ENCODE measurements at regions not wholly inside any gene's neighbourhood (a gene's known extent, or its start where the extent isn't known, plus 50 kb on each side); places are given as distances from the start of the nearest gene placed in this dataset.
"Not testable (repeated sequence)": the region's sequence is repeated elsewhere in the genome, so short reads cannot be mapped to it uniquely, and the experiment has no call there.

DNA sequence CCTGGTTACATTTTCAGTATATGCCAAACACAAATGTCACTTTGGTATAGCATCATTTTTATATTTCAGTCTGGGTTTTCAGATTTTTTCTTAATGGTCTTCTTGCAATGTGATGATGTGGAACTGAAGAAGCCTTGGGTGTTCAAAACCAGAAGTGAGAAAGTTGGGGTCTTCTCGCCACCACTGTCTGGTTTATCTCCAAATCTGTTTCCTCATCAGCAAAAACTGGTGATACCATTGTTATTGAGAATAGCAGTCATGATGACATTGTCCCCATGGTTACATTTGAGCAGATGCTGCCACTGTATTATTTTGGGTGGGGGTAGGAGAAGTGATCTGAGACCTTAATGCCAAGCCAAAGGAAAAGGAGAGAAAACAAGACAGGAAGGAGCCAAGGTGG lies 85.9 kb upstream of the MAP3K1 start:
- Histone ChIP-seq H3K79me2 (ENCODE audit: insufficient read depth, low read length) (no peaks in the 10 kb centered on the region), H2AFZ (ENCODE audit: low read length) (no peak overlapping the region), H4K20me1 (ENCODE audit: insufficient read depth, low read length) (no peaks in the 10 kb centered on the region), H3K4me1 (ENCODE audit: insufficient read depth, low read length) (no peaks in the 10 kb centered on the region), H3K27me3 (ENCODE audit: insufficient read depth, low read length) (peaks cover 2% of the 10 kb centered on the region), H3K9me3 (ENCODE audit: low read depth, low read length) (no peaks in the 10 kb centered on the region), H3K4me3 (ENCODE audit: insufficient read depth, low read length) (no peak overlapping the region), H3K4me2 (ENCODE audit: insufficient read depth, low read length) (no peak overlapping the region), H3K27ac (ENCODE audit: low read depth, low read length) (no peak overlapping the region), H3K36me3 (ENCODE audit: insufficient read depth, low read length) (no peaks in the 10 kb centered on the region)
- no peak for DNase-seq (ENCODE audit: insufficient read length, low spot score, missing footprints)
- TF ChIP-seq, protein P1, sequence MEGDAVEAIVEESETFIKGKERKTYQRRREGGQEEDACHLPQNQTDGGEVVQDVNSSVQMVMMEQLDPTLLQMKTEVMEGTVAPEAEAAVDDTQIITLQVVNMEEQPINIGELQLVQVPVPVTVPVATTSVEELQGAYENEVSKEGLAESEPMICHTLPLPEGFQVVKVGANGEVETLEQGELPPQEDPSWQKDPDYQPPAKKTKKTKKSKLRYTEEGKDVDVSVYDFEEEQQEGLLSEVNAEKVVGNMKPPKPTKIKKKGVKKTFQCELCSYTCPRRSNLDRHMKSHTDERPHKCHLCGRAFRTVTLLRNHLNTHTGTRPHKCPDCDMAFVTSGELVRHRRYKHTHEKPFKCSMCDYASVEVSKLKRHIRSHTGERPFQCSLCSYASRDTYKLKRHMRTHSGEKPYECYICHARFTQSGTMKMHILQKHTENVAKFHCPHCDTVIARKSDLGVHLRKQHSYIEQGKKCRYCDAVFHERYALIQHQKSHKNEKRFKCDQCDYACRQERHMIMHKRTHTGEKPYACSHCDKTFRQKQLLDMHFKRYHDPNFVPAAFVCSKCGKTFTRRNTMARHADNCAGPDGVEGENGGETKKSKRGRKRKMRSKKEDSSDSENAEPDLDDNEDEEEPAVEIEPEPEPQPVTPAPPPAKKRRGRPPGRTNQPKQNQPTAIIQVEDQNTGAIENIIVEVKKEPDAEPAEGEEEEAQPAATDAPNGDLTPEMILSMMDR (IDR thresholded peaks at IDR 0.05; ENCODE audit: extremely low read depth, low read depth, low read length): no peak

DNA sequence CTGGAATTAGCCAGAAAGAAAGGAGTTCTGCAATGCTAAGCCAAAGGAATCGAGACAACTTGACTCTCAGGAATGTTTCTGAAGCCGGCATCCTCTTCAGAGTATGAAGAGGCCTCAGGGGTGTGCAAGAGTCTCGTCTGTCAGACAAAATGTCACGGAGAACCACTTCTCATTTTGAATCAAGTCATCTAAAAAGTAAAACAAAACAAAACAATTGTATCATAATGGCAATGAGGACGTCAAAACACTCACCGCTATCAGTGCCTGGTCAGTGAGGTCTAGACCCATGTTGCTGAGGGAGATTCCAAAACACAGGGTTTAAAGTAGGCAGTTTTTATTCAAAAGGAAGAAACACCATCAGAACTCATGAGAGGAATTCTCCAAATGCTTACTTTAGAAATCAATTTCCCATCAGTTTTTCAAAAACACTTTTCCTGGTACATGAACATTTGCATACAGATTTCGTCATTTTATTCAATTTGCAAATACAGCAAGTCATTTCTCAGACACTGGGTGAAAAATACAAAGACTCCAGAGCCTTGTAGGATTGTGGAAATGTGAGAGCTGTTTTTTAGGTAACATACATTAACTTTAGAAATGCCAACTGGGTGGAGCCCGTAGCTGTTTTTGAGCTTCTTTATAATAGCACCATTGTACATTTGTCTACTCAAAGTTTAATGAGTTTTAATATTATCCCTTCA lies 89.5 kb upstream of the MAP3K1 start:
- no peak overlapping the region for H2AFZ ChIP-seq (ENCODE audit: low read length)
- no peaks in the 10 kb centered on the region for H4K20me1 ChIP-seq (ENCODE audit: insufficient read depth, low read length)
- H3K27me3 ChIP-seq (ENCODE audit: insufficient read depth, low read length): peaks cover 2% of the 10 kb centered on the region
- no peak overlapping the region for H3K27ac ChIP-seq (ENCODE audit: low read depth, low read length)
- DNase-seq (ENCODE audit: insufficient read length, low spot score, missing footprints): no peak
- H3K4me2 ChIP-seq (ENCODE audit: insufficient read depth, low read length): no peak overlapping the region
- no peaks in the 10 kb centered on the region for H3K9me3 ChIP-seq (ENCODE audit: low read depth, low read length)
- H3K4me1 ChIP-seq (ENCODE audit: insufficient read depth, low read length): no peaks in the 10 kb centered on the region
- H3K4me3 ChIP-seq (ENCODE audit: insufficient read depth, low read length): no peak overlapping the region
- H3K36me3 ChIP-seq (ENCODE audit: insufficient read depth, low read length): no peaks in the 10 kb centered on the region
- TF ChIP-seq, protein P1 (IDR thresholded peaks at IDR 0.05; ENCODE audit: extremely low read depth, low read depth, low read length): no peak
- H3K79me2 ChIP-seq (ENCODE audit: insufficient read depth, low read length): no peaks in the 10 kb centered on the region

DNA sequence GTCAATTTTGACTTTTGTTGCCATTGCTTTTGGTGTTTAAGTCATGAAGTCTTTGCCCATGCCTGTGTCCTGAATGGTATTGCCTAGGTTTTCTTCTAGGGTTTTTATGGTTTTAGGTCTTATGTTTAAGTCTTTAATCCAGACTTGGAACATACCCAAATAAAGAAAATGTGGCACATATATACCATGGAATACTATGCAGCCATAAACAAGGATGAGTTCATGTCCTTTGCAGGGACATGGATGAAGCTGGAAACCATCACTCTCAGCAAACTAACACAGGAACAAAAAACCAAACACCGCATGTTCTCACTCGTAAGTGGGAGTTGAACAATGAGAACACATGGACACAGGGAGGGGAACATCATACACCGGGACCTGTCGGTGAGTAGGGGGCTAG lies 90.5 kb upstream of the MAP3K1 start:
- H2AFZ ChIP-seq (ENCODE audit: low read length); H3K4me2 ChIP-seq (ENCODE audit: insufficient read depth, low read length); H3K4me1 ChIP-seq (ENCODE audit: insufficient read depth, low read length); H3K27ac ChIP-seq (ENCODE audit: low read depth, low read length); DNase-seq (ENCODE audit: insufficient read length, low spot score, missing footprints); H3K36me3 ChIP-seq (ENCODE audit: insufficient read depth, low read length); H3K79me2 ChIP-seq (ENCODE audit: insufficient read depth, low read length); H3K4me3 ChIP-seq (ENCODE audit: insufficient read depth, low read length); H4K20me1 ChIP-seq (ENCODE audit: insufficient read depth, low read length); H3K9me3 ChIP-seq (ENCODE audit: low read depth, low read length); H3K27me3 ChIP-seq (ENCODE audit: insufficient read depth, low read length): not testable (repeated sequence)

DNA sequence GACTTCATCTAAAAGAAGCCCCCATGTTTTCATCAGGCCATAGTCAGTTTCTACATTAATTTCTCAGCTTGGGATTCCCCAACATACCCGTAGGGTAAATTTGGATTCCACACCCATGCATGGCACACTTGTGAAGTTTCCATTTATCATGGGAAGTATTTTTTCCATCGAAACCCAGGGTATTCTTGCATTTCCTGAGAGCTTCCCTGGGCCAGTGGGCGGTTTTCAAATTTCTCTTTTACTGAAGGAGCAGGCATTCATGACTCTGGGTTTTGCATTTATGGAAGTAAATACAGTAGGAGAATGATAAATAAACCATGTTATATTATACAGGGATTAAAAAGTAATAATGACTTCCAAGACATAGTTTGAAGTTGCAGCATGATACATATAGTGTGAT lies 93.0 kb upstream of the MAP3K1 start:
- H3K27me3 ChIP-seq (ENCODE audit: insufficient read depth, low read length): peaks cover 2% of the 10 kb centered on the region
- TF ChIP-seq, protein P1 (IDR thresholded peaks at IDR 0.05; ENCODE audit: extremely low read depth, low read depth, low read length): no peak
- no peaks in the 10 kb centered on the region for H4K20me1 ChIP-seq (ENCODE audit: insufficient read depth, low read length)
- H3K4me1 ChIP-seq (ENCODE audit: insufficient read depth, low read length): no peaks in the 10 kb centered on the region
- no peak overlapping the region for H2AFZ ChIP-seq (ENCODE audit: low read length)
- H3K4me2 ChIP-seq (ENCODE audit: insufficient read depth, low read length): no peak overlapping the region
- no peaks in the 10 kb centered on the region for H3K79me2 ChIP-seq (ENCODE audit: insufficient read depth, low read length)
- DNase-seq (ENCODE audit: insufficient read length, low spot score, missing footprints): no peak
- H3K36me3 ChIP-seq (ENCODE audit: insufficient read depth, low read length): no peaks in the 10 kb centered on the region
- H3K27ac ChIP-seq (ENCODE audit: low read depth, low read length): no peak overlapping the region
- H3K4me3 ChIP-seq (ENCODE audit: insufficient read depth, low read length): no peak overlapping the region
- no peaks in the 10 kb centered on the region for H3K9me3 ChIP-seq (ENCODE audit: low read depth, low read length)

Data from osteoblast (primary cell).